Fibroblast of gingiva (primary cell): ENCODE measurements at regions not wholly inside any gene's neighbourhood (a gene's known extent, or its start where the extent isn't known, plus 50 kb on each side); places are given as distances from the start of the nearest gene placed in this dataset.

Experiments used
- DNase-seq: peaks from one replicate; pipeline ENCODE4 v3.0.0-alpha.2; 2011; ENCODE audit warnings: low read depth

DNA sequence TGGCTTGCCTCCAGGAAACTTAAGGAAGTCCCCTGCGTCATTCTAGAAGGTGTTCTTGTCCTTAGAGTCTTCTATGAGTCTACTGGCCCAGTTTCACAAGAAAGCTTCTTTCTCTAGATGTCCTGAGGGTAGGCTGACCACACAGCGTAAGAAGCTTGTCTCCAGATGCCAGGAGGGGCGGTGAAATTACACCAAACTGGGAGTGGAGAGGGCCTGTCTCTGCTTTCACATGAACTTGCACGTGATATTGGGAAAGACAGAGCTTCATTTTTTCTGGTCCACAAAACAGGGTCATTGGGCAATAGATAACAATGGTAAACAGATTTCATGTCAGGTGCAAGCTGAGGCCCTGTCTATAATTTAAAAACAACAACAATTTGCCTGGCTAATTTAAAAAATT lies 85.7 kb upstream of the TBX3 start:
- DNase-seq: peak; percentile 84

DNA sequence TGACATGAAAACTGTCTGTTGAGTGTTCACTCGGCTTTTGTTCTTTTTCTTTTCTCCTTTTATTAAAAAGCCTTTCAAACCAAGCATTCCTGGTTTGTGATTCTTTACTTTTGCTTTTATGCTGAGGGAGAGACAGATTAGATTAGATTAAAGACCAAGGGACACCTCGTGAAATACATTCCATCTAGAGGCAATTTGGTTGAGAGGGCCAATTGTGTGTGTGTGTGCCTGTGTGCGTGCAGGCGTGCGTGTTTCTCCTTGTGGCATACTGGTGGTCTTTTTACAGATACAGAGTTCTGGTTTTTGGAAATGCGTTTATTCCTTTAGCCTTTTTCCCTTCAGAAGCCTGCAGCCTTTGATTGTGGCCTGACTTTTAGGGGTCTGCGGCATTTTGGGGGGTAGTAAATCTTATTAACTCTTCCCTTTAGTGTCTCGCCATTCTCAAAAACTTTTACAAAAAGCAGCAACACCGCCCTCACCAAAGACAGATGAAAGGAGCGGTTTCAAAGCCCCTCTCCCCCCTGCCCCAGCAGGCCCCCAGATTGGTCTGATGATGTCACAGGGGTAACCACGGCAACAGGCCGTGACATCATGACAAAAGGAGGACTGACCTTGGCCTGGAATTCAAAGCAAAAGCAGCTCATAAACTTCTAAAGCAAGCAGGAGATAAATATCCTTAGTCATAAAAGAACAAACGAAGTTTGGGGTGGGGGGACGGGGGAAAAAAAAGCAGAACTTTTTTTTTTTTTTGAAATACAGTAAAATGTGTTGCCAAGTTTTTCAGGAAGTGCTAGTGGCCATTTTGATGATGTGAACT lies 84.1 kb upstream of the TBX3 start:
- DNase-seq: no peak

DNA sequence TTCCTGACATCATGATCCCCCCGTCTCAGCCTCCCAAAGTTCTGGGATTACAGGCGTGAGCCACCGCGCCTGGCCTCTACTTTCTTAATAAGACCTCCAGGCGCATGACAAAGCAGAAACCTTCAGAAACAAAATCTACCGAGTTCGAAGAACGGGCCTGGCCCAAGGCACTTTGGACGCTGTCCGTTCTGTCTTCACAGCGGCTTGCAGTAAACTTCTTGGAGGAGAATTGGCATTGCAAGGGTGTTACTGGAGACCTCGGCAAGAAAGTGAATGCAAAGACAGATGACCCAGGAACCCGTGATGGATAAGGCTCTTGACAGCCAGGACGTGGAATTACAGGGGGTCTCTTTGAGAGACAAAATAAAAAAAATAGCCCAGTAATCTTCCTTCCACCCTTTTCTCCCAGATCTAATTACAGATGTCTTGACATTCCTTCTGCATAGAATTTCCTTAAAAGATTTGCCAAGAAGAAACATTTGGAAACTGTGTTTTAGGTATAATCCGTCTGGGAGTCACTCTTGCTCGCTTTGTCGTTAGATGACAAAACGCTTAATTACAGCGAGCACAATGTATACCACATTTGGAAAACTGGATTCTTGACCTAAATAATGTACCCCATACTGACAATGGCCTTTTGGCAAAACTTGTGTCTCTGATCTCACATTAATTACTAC lies 83.2 kb upstream of the TBX3 start:
- DNase-seq: no peak

DNA sequence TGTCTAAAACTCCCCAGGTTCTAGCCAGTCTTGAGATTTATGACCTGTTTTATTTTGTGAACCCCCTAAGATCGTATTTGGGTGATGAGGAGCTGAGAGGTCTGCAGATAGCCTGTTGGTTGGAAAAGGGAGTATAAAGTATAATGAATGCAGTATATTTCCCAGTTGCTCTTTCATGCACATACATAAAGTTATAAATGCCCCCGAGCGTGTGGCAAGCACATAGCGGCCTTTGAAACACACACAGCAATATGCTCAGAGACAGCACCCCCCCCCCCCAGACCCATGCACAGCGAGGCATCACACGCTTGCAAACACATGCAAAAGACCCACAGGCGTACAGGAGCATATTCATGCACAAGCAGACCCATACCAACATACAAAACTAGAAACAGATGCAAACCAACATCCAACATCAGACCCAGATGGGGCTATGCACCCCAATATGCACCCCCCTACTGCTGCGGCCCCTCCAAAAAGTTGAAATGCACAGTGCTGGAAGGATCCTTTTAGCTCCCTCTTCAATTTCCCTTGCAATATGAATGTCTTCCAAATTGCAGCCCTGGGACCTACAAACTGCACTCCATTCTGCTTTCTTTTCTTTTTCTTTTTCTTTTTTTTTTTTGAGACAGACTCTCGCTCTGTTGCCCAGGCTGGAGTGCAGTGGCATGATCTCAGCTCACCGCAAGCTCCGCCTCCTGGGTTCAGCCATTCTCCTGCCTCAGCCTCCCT lies 82.2 kb upstream of the TBX3 start:
- no peak for DNase-seq

DNA sequence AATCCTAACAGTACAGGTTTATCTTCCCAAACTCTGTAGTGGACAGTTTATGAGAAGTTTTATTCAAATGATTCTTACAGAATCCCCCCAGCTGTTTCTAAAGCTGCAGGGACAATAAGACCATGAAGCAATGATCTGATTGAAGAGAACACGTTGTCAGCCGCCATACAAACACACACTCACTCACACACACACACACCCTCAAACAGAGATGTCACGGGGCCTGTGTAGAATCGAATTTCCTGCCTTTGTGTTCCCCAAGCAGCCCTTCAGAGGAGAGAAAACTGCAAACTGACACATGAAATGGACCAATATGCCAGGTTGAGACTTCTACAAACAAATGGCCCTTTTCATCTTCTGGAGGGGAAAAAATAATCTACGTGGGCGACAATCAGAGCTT lies 80.5 kb upstream of the TBX3 start:
- DNase-seq: no peak

DNA sequence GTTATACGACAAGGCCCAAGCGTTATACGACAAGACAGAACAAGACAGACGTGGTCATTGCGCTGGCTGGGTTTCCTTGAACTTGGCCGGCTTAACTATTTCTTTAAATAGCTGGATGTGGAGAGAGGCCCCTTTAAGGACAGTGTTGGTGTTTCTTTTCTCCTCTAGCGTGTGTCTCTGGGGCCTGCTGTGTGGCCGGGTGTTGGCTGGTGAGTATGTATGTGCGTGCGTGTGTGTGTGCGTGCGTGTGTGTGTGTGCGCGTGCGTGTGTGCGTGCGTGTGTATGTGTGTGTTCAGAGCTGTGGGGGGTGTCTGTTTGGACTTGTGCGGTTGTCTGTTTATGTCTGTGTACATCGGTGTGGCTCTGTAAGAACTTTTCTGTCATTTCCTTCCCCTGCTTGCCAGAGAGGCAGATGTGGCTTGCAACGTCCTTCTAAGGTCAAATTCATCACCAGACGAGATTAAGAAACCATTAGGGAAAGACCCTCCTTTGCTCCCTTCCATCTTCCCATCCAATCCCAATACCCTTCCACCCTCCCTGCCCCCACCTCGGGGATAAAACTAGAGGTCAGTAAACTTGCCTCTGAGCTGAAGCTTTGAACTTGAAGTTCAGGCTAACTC lies 78.6 kb upstream of the TBX3 start:
- peak; percentile 64 for DNase-seq

DNA sequence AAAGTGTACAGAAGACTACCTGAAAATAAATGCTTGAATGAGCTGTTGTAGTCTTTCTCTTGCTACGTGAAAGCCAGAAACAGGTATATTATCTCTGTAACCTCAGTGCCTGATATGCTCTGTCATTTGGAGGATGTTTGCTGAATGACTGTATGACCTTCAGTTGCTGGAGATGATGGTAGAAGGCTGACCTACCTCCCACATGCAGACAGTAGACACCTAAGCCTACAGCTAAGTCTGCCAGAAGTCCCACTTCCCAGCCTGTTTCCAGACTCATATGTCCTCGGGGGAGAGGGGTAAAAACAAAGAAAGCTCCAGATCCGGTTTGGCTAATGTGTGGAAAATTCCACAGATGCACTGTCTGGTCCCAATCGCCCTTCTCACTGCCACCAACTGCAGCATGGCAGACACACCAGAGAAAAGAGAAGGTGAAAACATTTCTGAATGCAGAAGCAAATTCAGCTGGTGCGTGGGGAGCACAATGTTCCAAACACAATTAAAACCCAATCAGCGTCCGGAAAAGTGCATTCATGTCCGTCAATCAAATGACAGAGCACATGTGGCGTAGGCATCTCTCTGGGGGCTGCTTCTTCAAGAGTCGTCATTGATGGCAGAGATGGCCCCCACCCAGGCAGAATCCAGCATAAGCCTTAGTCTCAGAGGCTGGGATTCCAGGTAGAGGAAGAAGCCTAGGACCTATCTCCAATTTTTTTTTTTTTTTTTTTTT lies 76.3 kb upstream of the TBX3 start:
- no peak for DNase-seq

DNA sequence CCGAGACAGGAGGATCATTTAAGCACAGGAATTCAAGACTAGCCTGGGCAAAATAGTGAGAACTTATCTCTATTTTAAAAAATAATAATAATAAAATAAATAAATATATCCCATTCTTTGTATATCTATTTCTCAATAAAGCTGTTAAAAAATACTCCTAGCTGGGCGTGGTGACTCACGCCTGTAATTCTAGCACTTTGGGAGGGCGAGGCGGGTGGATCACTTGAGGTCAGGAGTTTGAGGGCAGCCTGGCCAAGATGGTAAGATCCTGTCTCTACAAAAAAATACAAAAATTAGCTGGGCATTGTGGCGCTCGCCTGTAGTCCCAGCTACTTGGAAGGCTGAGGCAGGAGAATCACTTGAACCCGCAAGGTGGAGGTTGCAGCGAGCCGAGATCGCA lies 75.7 kb upstream of the TBX3 start:
- DNase-seq: no peak

DNA sequence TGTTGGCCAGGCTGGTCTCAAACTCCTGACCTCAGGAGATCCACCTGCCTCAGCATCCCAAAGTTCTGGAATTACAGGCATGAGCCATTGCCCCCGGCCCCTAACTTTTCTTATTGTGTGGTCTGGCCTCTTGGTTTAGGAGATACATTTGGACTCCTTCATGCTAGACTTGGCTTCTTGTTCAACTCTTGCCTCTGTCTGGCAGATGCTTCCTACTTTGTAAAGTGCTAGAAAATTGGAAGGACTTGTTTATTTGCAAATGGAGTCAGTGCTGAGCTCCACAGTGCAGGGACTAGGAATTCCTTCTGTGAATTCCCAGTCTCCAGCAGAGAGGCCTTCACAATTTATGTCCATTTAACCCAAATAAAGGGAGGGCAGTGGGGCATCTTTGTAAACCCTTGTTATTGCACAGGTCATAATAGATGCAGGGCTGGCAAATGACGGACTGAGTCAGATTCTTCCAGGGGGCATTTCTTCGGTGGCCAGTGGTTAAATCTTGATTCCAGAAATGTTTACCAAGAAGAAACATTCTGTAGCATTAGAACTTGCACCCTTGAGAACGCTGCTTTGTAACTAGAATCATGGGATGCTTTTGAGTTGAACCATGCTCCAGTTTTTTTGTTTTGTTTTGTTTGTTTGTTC lies 73.8 kb upstream of the TBX3 start:
- DNase-seq: peak; percentile 32

DNA sequence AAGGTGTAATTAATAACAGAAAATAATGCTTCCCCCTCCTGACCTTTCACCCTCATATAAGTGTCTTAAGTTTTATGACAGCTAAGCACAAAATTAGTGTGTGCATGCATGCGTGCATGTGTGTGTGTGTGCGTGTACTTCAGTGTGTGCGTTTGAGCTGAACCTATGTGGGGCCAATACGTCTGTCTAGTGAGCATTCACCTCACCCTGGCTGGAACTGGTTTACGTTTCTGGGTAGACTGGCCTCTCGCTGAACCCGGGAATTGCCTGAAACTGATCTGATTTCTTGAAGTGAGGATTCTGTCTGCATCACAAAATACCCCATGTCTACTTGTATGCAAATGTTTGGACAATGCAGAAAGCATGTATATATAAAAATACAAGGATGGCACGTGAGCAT lies 68.2 kb upstream of the TBX3 start:
- DNase-seq: no peak

DNA sequence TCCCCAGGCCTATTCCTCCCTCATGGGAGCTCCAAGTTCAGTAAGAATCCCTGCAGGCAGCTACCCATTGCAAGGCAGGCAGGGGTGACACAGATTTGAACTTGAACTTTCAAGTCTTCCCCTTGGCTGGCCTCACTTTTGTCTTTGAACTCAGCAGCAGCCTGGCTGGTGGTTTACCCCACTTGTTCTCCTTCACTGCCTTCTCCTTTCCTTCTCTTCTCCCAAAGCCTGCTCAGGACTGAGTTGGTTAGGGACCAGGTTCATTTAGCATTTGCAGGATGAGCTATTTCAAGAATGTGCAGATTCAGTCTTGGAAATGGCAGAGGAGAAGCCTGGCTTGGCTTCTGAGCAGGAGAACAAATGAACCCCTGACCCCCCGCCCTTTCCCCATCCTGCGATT lies 67.7 kb upstream of the TBX3 start:
- DNase-seq: no peak

DNA sequence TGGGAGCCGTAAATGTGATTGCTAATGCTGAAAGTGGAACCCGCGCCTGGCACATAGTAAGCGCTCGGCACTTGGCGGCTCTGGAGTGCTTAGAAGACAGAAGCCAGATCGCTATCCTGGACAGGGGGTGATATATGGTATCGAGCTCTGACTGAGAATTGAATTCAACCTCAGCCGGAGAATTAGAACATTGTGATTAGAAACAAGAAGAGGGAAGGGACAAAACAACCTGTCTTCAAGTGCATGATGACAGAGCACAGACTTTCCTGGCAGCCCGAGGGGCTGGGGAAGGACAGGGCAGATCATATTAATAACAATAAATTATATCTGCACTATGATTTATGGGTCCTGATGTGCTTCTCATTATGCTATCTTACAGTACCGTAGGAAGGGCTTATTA lies 66.9 kb upstream of the TBX3 start:
- DNase-seq: no peak

DNA sequence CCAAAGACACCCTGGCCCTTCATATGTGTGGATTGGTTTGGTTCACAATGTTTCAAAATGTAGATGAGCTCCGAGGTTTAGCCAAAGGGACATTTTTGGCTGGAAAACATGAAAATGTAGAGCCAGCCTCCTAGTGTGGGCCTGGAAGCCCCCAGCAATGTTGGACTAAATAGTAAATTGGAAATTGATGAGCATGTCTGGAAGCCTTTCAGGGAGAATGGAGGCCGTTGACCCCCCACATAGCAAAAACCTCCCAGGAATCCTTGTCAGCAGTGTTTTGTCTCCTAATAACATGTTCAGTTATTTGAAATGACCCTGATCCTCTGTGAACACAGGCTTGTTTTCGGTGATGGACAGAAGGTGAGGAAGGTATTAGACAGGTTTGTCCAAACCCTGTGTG lies 65.1 kb upstream of the TBX3 start:
- no peak for DNase-seq

DNA sequence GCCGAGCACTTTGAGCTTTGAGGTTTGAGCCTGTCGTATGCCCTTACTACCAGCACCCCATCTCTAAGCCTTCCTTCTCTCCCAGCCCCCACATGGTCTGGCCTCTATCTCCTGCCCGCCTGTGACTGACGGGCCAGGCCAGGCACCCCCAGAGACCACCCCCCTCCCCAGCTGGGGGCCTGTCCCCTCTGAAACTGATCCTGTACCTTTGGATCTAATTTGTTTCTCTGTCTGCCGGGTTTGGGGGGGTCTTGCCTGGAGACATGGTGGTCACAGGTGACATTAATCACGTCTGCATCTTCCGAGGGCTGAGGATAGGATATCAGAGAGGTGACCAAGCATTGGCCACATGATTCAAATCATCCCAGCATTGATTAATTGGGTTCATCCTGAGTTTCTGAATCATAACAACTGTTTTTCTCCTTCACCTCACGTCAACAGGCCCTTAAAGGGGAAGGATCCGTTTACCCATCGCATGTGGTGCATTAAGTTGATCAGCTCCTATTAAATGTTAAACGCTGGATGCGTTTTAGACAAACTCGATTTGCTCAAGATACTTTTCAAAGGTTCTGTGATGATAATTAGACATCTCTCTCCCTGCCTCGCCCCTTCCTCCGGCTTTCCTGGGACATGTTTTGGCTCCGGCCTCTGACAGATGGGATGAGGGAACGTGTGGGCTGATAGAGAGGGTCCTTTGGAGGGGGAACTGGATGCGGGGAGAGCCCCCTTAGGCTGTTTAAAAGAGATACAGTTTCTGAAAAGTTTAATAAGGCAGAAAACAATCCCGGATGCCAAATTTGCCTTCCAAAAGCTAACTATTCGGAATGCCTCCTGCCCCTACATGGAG lies 63.3 kb upstream of the TBX3 start:
- peak; percentile 26 for DNase-seq

DNA sequence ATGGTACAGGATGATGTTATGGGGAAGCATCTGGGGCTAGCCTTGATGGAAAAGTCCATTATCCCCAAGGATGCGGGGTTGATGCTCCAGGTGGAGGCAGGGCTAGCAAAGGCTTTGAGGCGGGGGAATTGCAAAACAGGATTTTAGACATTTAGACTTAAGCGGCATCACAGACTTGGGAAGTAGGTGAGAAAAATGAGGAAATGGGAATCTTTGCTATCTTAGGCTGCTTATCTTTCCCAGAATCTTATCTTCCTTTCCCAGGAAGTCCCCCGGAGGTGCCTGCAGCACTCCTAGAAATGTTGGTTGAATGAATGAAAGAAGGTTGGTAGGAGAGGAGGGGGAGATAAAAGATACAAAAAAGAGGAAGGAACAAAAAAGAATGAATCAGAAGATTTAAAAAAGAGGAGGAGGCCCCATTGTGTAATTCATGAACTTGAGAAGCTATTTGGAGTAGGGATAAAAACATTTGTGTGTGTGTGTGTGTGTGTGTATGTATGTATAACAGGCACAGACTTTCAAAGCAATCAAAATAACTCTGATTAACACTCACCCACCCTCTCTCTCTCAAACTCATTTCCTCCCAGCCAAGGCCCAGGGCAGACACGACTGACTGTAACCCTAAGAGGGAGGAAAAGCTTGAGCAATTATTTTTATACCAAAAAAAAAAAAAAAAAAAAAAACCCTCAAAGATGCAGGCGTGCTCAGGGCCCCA lies 62.5 kb upstream of the TBX3 start:
- peak; percentile 93 for DNase-seq

DNA sequence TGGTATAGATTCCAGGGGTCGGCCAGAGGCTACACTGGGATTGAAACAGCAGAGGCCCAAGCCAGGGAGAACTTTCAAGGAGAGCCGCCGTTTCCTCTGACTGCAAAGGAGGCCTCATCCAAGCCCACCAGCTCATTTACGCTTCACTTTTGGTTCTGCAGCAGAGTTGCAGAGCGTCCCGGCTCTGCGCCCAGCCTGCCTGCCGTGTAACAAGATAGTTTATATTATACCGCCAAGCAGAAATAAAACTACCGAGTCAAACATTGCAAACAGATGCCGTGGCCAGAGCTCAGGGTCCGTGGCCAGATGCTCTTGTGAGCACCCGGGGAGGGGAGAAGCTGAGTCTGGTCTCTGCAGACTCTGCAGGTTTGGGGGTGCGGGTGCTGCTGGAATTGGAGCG lies 60.7 kb upstream of the TBX3 start:
- DNase-seq: peak; percentile 81

DNA sequence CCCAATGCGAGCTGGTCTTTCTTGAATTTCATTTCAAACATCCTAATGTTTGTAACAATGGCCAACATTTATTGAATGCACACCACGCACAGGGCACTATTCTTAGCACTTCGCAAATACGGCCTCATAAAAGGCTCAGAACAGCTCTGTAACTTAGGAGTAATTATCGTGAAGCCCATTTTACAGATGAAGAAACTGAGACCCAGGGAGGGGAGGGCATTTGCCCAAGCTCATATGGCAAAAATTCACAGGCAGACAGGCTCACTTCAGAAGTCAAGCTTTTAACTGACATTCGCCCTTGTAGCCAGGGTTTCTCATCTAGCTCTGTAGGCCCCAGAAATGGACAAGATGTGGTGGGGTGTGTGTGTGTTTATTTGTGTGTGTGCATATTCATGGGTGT lies 60.3 kb upstream of the TBX3 start:
- no peak for DNase-seq

DNA sequence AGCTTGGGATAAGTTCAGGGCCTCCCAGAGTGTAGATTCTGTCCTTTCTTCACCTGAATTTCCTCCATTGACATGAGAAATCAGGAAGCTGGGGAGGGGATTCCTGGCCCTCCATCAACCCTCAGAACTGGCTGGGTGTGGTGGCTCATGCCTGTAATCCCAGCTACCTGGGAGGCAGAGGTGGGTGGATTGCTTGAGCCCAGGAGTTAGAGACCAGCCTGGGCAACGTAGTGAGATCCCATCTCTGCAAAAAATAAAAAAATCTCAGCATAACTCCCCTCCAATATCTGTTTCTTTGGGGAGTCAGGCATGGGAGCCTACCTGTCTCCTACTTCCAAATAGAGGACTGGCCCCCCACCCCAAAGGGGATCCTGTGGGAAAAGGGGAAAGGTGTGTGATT lies 59.8 kb upstream of the TBX3 start:
- DNase-seq: no peak

DNA sequence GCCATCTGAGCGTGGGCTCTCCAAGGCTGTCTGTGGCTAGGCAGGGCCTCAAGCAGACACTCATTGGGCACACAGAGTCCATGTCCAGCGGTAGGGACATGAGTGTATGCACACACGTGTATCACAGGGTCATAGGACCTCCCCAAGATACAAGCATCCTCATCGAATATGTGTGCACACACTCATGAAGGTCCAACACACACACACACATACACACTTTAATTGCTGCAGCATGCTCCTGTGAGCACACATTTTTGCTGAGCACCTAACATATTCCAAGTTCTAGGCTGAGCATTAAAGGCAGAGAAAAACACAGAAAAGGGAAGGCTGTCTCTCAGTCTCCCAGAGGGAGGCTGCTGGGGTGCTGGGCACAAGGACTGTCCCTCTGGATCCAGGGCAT lies 59.3 kb upstream of the TBX3 start:
- DNase-seq: no peak

DNA sequence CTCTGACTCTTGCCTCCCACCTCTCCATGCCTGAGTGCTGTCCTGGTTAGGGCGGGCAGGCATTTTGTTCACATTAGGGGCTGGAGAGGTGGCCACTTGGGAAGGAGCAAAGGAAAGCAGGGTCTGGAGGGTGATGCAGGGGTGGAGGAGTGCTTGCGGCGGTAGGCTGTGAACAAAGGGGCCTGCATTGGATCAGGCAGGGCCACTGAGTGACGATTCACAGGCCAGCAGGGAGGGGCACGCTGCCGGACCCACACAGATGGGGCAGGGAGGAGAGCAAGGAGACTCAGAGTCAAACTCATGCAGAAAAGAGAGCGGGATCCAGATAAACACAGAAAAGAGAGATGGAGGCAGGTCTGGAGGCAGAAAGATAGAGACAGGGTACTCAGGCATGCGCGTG lies 58.4 kb upstream of the TBX3 start:
- DNase-seq: no peak
